ELF-1 (cell line): ENCODE measurements at regions not wholly inside any gene's neighbourhood (a gene's known extent, or its start where the extent isn't known, plus 50 kb on each side); places are given as distances from the start of the nearest gene placed in this dataset.
A peak's percentile ranks its signal among the peaks of the same experiment; 100 is the strongest.

Experiments
- DNase-seq: peaks from one replicate; pipeline ENCODE4 v3.0.0-alpha.2; 2016; ENCODE audit warnings: low read depth, low spot score

- DNase-seq, result no peak
Observed at GRCh38 chr11:134764966-134765365, 352.9 kb upstream of the B3GAT1 start.

- DNase-seq, result no peak
Observed at GRCh38 chr11:134764367-134764766, 352.3 kb upstream of the B3GAT1 start.

- DNase-seq, result no peak
Observed at GRCh38 chr11:134763030-134763388, 351.0 kb upstream of the B3GAT1 start.

GRCh38 chr11:134762248-134763029, 350.4 kb upstream of the B3GAT1 start:
- peak; percentile 15 for DNase-seq

- no peak for DNase-seq
Observed at GRCh38 chr11:134761926-134762247, 349.8 kb upstream of the B3GAT1 start.

- no peak for DNase-seq
Observed at GRCh38 chr11:134761386-134761785, 349.3 kb upstream of the B3GAT1 start.

- DNase-seq, result no peak
Observed at GRCh38 chr11:134760957-134761356, 348.9 kb upstream of the B3GAT1 start.

- no peak for DNase-seq
Observed at GRCh38 chr11:134760299-134760698, 348.3 kb upstream of the B3GAT1 start.

GRCh38 chr11:134759855-134760254, 347.8 kb upstream of the B3GAT1 start:
- no peak for DNase-seq

GRCh38 chr11:134759274-134759673, 347.2 kb upstream of the B3GAT1 start:
- no peak for DNase-seq

- no peak for DNase-seq
Observed at GRCh38 chr11:134758342-134758931, 346.4 kb upstream of the B3GAT1 start.

GRCh38 chr11:134757633-134758032, 345.6 kb upstream of the B3GAT1 start:
- no peak for DNase-seq

GRCh38 chr11:134756811-134757540, 344.9 kb upstream of the B3GAT1 start:
- DNase-seq, result no peak

GRCh38 chr11:134755535-134755934, 343.5 kb upstream of the B3GAT1 start:
- no peak for DNase-seq

GRCh38 chr11:134754521-134755198, 342.6 kb upstream of the B3GAT1 start:
- DNase-seq, result no peak

GRCh38 chr11:134753771-134754520, 341.9 kb upstream of the B3GAT1 start:
- no peak for DNase-seq

GRCh38 chr11:134752964-134753770, 341.1 kb upstream of the B3GAT1 start:
- DNase-seq, result no peak

- DNase-seq, result no peak
Observed at GRCh38 chr11:134752526-134752925, 340.5 kb upstream of the B3GAT1 start.

GRCh38 chr11:134751766-134752165, 339.7 kb upstream of the B3GAT1 start:
- no peak for DNase-seq

- DNase-seq, result no peak
Observed at GRCh38 chr11:134751031-134751585, 339.1 kb upstream of the B3GAT1 start.
